ENCODE measurements at regions not wholly inside any gene's neighbourhood (a gene's known extent, or its start where the extent isn't known, plus 50 kb on each side); places are given as distances from the start of the nearest gene placed in this dataset.

DNA sequence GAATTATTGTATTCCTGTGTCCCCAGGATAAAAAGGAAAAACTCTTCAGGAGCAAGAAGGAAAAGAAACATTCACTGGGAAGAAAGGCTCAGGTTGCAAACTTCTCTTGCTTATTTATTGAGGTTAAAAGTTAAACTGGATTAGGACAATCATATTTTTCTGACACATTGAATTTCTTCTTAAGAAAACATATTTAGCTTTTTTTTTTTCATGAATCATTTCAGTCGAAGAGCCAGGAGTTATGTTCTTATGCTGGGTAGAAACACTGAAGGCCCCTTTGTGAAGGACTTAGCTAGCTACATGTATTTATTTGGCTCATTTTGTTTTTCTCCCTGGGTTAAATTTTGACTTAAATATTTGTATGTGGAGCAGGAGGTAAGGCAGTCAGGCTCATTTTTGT lies 434.0 kb downstream of the KLF5 start:
- no peaks in the 10 kb centered on the region for H3K9me3 ChIP-seq (ENCODE audit: low read length)
- no peak overlapping the region for H3K27ac ChIP-seq (ENCODE audit: low read depth, low read length, poor library complexity, severe bottlenecking)
- H3K36me3 ChIP-seq (ENCODE audit: insufficient read depth, low read length), result no peaks in the 10 kb centered on the region
- H3F3A ChIP-seq (ENCODE audit: insufficient read depth, low read length), result no peaks in the 10 kb centered on the region
- H3K4me3 ChIP-seq (ENCODE audit: low read depth, low read length, poor library complexity, severe bottlenecking), result no peak overlapping the region
- H3K79me2 ChIP-seq (ENCODE audit: insufficient read depth, low read length), result no peaks in the 10 kb centered on the region
- H3K27me3 ChIP-seq (ENCODE audit: insufficient read depth, low read length), result no peaks in the 10 kb centered on the region
- no peaks in the 10 kb centered on the region for H3K9me2 ChIP-seq (ENCODE audit: low read depth, low read length)
- H4K20me1 ChIP-seq (ENCODE audit: insufficient read depth, low read length), result no peaks in the 10 kb centered on the region
- H3K4me1 ChIP-seq (ENCODE audit: insufficient read depth, low read length, severe bottlenecking), result no peaks in the 10 kb centered on the region
- TF ChIP-seq, protein P1, sequence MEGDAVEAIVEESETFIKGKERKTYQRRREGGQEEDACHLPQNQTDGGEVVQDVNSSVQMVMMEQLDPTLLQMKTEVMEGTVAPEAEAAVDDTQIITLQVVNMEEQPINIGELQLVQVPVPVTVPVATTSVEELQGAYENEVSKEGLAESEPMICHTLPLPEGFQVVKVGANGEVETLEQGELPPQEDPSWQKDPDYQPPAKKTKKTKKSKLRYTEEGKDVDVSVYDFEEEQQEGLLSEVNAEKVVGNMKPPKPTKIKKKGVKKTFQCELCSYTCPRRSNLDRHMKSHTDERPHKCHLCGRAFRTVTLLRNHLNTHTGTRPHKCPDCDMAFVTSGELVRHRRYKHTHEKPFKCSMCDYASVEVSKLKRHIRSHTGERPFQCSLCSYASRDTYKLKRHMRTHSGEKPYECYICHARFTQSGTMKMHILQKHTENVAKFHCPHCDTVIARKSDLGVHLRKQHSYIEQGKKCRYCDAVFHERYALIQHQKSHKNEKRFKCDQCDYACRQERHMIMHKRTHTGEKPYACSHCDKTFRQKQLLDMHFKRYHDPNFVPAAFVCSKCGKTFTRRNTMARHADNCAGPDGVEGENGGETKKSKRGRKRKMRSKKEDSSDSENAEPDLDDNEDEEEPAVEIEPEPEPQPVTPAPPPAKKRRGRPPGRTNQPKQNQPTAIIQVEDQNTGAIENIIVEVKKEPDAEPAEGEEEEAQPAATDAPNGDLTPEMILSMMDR (IDR thresholded peaks at IDR 0.05; ENCODE audit: low read length), result no peak
- TF ChIP-seq EZH2 (IDR thresholded peaks at IDR 0.05; ENCODE audit: borderline replicate concordance, low read length), result no peak
- H3K9ac ChIP-seq (ENCODE audit: low read length), result no peak overlapping the region
- H3K4me2 ChIP-seq (ENCODE audit: low read length), result no peak overlapping the region
- H2AFZ ChIP-seq (ENCODE audit: low read length), result no peak overlapping the region

DNA sequence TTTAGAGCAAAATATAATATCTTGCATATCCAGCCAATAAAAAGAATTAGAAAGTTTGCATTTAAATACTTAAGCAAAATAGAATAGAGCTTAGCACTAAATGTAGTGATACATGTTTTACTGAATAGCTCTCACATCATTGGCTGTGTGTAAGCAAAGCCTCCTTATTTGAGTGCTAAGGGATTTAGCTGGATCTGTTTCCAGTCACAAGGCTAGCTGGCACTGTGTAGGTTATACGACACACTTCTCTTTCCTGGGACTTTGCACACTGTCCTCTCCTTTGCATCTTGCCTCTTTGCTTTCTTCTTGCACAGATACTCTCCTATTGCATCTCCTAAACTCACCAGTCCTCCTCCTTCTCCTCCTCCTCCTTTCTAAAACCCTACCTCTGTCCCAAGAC lies 423.8 kb downstream of the KLF5 start:
- no peaks in the 10 kb centered on the region for H3K4me1 ChIP-seq (ENCODE audit: insufficient read depth, low read length, severe bottlenecking)
- no peaks in the 10 kb centered on the region for H3K36me3 ChIP-seq (ENCODE audit: insufficient read depth, low read length)
- no peaks in the 10 kb centered on the region for H3K9me2 ChIP-seq (ENCODE audit: low read depth, low read length)
- no peak overlapping the region for H3K27ac ChIP-seq (ENCODE audit: low read depth, low read length, poor library complexity, severe bottlenecking)
- no peaks in the 10 kb centered on the region for H3K9me3 ChIP-seq (ENCODE audit: low read length)
- H3K4me3 ChIP-seq (ENCODE audit: low read depth, low read length, poor library complexity, severe bottlenecking), result no peak overlapping the region
- H3F3A ChIP-seq (ENCODE audit: insufficient read depth, low read length), result no peaks in the 10 kb centered on the region
- H3K27me3 ChIP-seq (ENCODE audit: insufficient read depth, low read length), result no peaks in the 10 kb centered on the region
- TF ChIP-seq, protein P1 (IDR thresholded peaks at IDR 0.05; ENCODE audit: low read length), result no peak
- TF ChIP-seq EZH2 (IDR thresholded peaks at IDR 0.05; ENCODE audit: borderline replicate concordance, low read length), result no peak
- no peak overlapping the region for H3K9ac ChIP-seq (ENCODE audit: low read length)
- H4K20me1 ChIP-seq (ENCODE audit: insufficient read depth, low read length), result no peaks in the 10 kb centered on the region
- H3K4me2 ChIP-seq (ENCODE audit: low read length), result no peak overlapping the region
- H3K79me2 ChIP-seq (ENCODE audit: insufficient read depth, low read length), result no peaks in the 10 kb centered on the region
- no peak overlapping the region for H2AFZ ChIP-seq (ENCODE audit: low read length)

DNA sequence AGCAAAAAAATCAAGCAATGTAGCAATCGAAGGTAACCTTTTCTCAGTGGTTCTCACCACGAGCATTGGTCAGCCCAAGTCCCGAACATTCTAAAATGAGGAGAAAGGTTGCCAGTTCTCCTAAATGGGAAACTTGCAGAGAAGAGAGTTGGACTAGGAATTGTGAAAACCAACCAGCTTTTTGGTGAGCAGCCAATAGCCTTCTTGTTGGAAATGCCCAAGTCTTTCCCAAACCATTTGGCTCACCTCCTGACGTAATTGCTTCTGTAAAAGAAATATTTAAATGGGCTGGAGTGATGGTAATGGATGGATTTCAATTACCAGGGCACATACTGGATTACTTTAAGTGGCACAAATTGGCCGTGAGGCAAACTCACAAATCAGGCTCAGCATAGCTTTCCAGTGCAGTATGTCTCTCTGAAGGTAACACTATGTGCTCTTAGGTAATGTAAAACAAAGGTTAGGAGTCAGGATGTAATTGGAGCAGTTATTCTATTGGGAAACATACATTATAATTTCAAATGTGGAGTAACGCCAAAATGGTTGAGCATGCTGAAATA lies 423.2 kb downstream of the KLF5 start:
- no peaks in the 10 kb centered on the region for H3K4me1 ChIP-seq (ENCODE audit: insufficient read depth, low read length, severe bottlenecking)
- no peaks in the 10 kb centered on the region for H3K9me3 ChIP-seq (ENCODE audit: low read length)
- H3K4me3 ChIP-seq (ENCODE audit: low read depth, low read length, poor library complexity, severe bottlenecking), result no peak overlapping the region
- no peaks in the 10 kb centered on the region for H3K9me2 ChIP-seq (ENCODE audit: low read depth, low read length)
- no peak overlapping the region for H3K27ac ChIP-seq (ENCODE audit: low read depth, low read length, poor library complexity, severe bottlenecking)
- H3K36me3 ChIP-seq (ENCODE audit: insufficient read depth, low read length), result no peaks in the 10 kb centered on the region
- no peaks in the 10 kb centered on the region for H3K27me3 ChIP-seq (ENCODE audit: insufficient read depth, low read length)
- TF ChIP-seq, protein P1 (IDR thresholded peaks at IDR 0.05; ENCODE audit: low read length), result no peak
- TF ChIP-seq EZH2 (IDR thresholded peaks at IDR 0.05; ENCODE audit: borderline replicate concordance, low read length), result no peak
- H3K4me2 ChIP-seq (ENCODE audit: low read length), result no peak overlapping the region
- no peaks in the 10 kb centered on the region for H4K20me1 ChIP-seq (ENCODE audit: insufficient read depth, low read length)
- no peaks in the 10 kb centered on the region for H3F3A ChIP-seq (ENCODE audit: insufficient read depth, low read length)
- no peak overlapping the region for H3K9ac ChIP-seq (ENCODE audit: low read length)
- H3K79me2 ChIP-seq (ENCODE audit: insufficient read depth, low read length), result no peaks in the 10 kb centered on the region
- no peak overlapping the region for H2AFZ ChIP-seq (ENCODE audit: low read length)
